MCF 10A (cell line): ENCODE measurements at regions not wholly inside any gene's neighbourhood (a gene's known extent, or its start where the extent isn't known, plus 50 kb on each side); places are given as distances from the start of the nearest gene placed in this dataset.

Experiments
- BruUV-seq: library from RNA; stranded (reverse); fragments of 400-500 nt; replicated peaks from 2 replicates; lab custom pipeline; 2021; lab: Mats Ljungman, UMichigan
- CTCF ChIA-PET: fragments of 300-600 bp; sonication (Branson Sonifier 250); formaldehyde crosslinking; extraction: SDS; loops from one replicate; lab custom pipeline; 2021; ENCODE audit warnings: antibody characterized with exemption, inconsistent platforms; lab: Yijun Ruan, JAX
- POLR2A ChIA-PET: fragments of 300-600, 350-650 bp; sonication (Branson Sonifier 250); formaldehyde crosslinking; extraction: SDS; loops from one replicate; lab custom pipeline; 2020; ENCODE audit warnings: antibody characterized with exemption, inconsistent platforms; lab: Yijun Ruan, JAX
- DNase-seq: peaks from one replicate; pipeline ENCODE4 v3.0.0-alpha.2; 2018; ENCODE audit not compliant: unreplicated experiment
- H3K27ac Mint-ChIP-seq: one replicate; pipeline ENCODE4 v1.8.0; 2022; ENCODE audit warnings: mild to moderate bottlenecking, low read depth, mixed read lengths; ENCODE audit not compliant: unreplicated experiment
- H3K27me3 Mint-ChIP-seq: one replicate; pipeline ENCODE4 v1.8.0; 2022; ENCODE audit warnings: mixed read lengths; ENCODE audit not compliant: insufficient read depth, unreplicated experiment
- H3K36me3 Mint-ChIP-seq: one replicate; pipeline ENCODE4 v1.8.0; 2022; ENCODE audit warnings: mild to moderate bottlenecking, moderate library complexity, mixed read lengths; ENCODE audit not compliant: insufficient read depth, unreplicated experiment
- H3K4me1 Mint-ChIP-seq: one replicate; pipeline ENCODE4 v1.8.0; 2022; ENCODE audit warnings: mixed read lengths; ENCODE audit not compliant: insufficient read depth, unreplicated experiment
- H3K4me3 Mint-ChIP-seq: one replicate; pipeline ENCODE4 v1.8.0; 2022; ENCODE audit warnings: mild to moderate bottlenecking, moderate library complexity, mixed read lengths; ENCODE audit not compliant: unreplicated experiment
- H3K9me3 Mint-ChIP-seq: one replicate; pipeline ENCODE4 v1.8.0; 2022; ENCODE audit warnings: mixed read lengths; ENCODE audit not compliant: unreplicated experiment
- intact Hi-C: fragments of 100-400 bp; cut with micrococcal nuclease; formaldehyde crosslinking; loops from 2 replicates; pipeline ENCODE4 v1.14.1; 2022
- TF ChIP-seq, protein P1 (sequence below): fragments of 200-600 bp; IDR thresholded peaks from one replicate; pipeline ENCODE4 v1.8.0; 2022; ENCODE audit warnings: antibody characterized with exemption, mild to moderate bottlenecking; ENCODE audit not compliant: unreplicated experiment

DNA sequence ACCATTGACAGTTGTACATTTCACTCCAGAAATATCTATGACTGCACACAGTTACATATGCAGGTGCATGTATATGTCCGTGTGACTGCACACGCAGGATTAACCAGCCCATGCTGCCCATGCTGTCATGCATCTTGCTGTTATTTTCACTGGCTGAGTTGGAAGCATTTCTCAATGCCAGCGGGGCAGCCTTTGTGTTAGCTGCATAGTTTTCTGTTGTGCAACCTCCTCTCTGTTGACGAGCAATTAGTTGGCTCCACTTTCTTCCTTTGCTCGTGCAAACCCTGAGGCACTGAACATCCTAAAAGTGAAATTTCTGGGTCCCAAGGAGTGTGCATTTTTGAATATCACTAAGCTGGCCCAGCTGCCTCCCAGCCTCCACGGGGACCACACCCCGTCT lies 133.4 kb upstream of the GLI2 start:
- no peaks in the 10 kb centered on the region for H3K9me3 Mint-ChIP-seq
- no peaks in the 10 kb centered on the region for H3K36me3 Mint-ChIP-seq
- H3K4me1 Mint-ChIP-seq = peaks cover 24% of the 10 kb centered on the region
- TF ChIP-seq, protein P1, sequence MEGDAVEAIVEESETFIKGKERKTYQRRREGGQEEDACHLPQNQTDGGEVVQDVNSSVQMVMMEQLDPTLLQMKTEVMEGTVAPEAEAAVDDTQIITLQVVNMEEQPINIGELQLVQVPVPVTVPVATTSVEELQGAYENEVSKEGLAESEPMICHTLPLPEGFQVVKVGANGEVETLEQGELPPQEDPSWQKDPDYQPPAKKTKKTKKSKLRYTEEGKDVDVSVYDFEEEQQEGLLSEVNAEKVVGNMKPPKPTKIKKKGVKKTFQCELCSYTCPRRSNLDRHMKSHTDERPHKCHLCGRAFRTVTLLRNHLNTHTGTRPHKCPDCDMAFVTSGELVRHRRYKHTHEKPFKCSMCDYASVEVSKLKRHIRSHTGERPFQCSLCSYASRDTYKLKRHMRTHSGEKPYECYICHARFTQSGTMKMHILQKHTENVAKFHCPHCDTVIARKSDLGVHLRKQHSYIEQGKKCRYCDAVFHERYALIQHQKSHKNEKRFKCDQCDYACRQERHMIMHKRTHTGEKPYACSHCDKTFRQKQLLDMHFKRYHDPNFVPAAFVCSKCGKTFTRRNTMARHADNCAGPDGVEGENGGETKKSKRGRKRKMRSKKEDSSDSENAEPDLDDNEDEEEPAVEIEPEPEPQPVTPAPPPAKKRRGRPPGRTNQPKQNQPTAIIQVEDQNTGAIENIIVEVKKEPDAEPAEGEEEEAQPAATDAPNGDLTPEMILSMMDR = no peak
- ChIA-PET POLR2A (interaction anchor here (0.6 to 4.0 kb wide), 2 partner anchors 18 to 54 kb away, joined by 3 to 20 read pairs; no protein-coding TSS in a partner anchor), CTCF (interaction anchor here (1.6 to 1.9 kb wide), 2 partner anchors 37 to 43 kb away, joined by 5 to 8 read pairs; no protein-coding TSS in a partner anchor)
- no peak overlapping the region for H3K4me3 Mint-ChIP-seq
- no peak overlapping the region for H3K27ac Mint-ChIP-seq
- H3K27me3 Mint-ChIP-seq = no peaks in the 10 kb centered on the region
- peak; percentile 83 for DNase-seq
- no TSS peak for BruUV-seq
- intact Hi-C loops = no loop called here

DNA sequence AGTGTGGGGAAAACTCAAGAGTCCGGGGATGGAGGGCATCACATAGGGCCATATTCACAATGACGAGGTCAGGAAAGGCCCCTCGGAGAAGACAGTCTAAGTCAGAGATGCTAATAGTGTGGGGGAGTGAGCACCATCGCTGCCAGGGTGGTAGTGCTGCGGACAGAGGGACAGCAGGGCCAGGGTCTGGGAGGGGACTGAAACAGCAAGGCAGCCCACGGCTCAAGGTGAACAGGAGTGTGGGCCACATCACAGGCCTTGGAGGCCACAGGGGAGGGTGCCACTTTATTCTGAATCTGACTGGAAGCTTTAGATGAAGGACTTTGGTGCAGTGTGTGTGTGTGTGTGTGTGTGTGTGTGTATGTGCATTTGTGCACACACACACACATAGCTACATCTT lies 130.9 kb upstream of the GLI2 start:
- BruUV-seq = no TSS peak
- CTCF ChIA-PET = interaction anchor here (1.0 to 1.6 kb wide), 2 partner anchors 9 to 83 kb away, joined by 3 read pairs; no protein-coding TSS in a partner anchor
- no peak overlapping the region for H3K4me3 Mint-ChIP-seq
- TF ChIP-seq, protein P1 = no peak
- H3K27me3 Mint-ChIP-seq = no peaks in the 10 kb centered on the region
- POLR2A ChIA-PET = interaction anchor here (4.0 kb wide), 1 partner anchor 15 kb away, joined by 20 read pairs; no protein-coding TSS in a partner anchor
- H3K27ac Mint-ChIP-seq = no peak overlapping the region
- no peaks in the 10 kb centered on the region for H3K36me3 Mint-ChIP-seq
- intact Hi-C loops = no loop called here
- no peak for DNase-seq
- H3K4me1 Mint-ChIP-seq = peaks cover 20% of the 10 kb centered on the region
- H3K9me3 Mint-ChIP-seq = no peaks in the 10 kb centered on the region

DNA sequence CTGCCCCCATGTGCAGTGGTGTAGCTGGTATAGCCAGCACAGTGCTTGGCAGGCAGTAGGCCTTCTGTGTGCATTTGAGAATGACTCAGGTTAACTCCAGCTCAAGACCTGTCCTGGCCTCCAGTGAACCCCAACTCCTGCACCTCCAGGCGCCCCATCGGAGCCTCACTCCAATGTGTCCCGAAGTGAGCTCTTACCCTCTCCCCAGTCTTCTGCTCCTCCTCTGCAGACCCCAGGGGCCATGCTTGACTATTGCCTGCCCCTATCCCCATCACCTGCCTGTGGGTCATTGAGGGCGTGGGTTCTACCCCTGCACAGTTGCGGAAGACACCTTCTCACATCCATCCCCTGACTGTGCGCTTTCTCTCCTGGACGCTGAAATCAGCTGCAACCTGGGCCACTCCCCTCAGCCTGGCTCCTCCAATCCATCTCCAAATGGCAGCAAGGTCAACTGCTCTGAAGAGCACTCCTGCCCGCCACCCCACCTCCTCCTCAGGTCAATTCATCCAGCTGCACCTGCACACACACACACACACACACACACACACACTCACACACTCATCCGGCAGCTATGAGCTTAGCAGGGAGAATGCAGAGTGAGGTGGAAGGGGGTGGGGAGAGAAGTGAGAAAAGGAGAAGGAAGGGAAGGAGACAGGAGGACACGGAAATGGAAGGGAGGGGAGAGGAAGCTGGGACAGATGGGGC lies 130.3 kb upstream of the GLI2 start:
- CTCF ChIA-PET = interaction anchor here (0.6 to 1.0 kb wide), 3 partner anchors 9 to 115 kb away, joined by 3 to 4 read pairs (median 3); no protein-coding TSS in a partner anchor
- H3K27ac Mint-ChIP-seq = no peak overlapping the region

DNA sequence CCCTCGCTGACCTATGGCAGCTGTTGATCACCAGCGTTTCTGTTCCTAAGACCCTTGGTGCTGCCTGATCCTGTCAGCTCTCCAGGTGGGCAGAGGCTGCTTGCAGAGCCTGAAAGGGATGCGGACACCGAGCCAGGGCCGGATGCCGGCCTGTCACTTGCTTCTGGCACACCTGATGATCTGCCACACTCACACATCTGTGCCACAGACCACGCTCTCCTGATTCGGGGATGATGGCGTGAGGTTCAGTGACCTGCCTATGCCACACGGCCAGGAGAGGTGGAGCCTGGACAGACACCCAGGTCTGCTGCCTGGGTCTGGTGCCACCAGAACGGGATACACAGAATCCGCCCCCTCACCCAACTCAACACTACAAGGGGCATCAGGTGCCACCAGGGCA lies 129.4 kb upstream of the GLI2 start:
- no TSS peak for BruUV-seq
- DNase-seq = no peak
- Mint-ChIP-seq H3K27ac (no peak overlapping the region), H3K4me3 (no peak overlapping the region), H3K27me3 (no peaks in the 10 kb centered on the region), H3K36me3 (no peaks in the 10 kb centered on the region), H3K4me1 (peaks cover 19% of the 10 kb centered on the region), H3K9me3 (no peaks in the 10 kb centered on the region)
- intact Hi-C loops = no loop called here
- CTCF ChIA-PET = interaction anchor here (0.6 to 0.7 kb wide), 2 partner anchors 53 to 116 kb away, joined by 3 to 4 read pairs; no protein-coding TSS in a partner anchor
- POLR2A ChIA-PET = no interaction called here
- TF ChIP-seq, protein P1 = no peak

More for the DNA sequence above, 130.3 kb upstream of the GLI2 start:
- Mint-ChIP-seq H3K36me3 (no peaks in the 10 kb centered on the region), H3K4me3 (no peak overlapping the region), H3K27me3 (no peaks in the 10 kb centered on the region), H3K4me1 (peaks cover 19% of the 10 kb centered on the region), H3K9me3 (no peaks in the 10 kb centered on the region)
- BruUV-seq = no TSS peak
- DNase-seq = no peak
- TF ChIP-seq, protein P1 = no peak
- POLR2A ChIA-PET = interaction anchor here (4.0 kb wide), 1 partner anchor 15 kb away, joined by 20 read pairs; no protein-coding TSS in a partner anchor
- intact Hi-C loops = no loop called here
